Nephron (organoid): ENCODE measurements at regions not wholly inside any gene's neighbourhood (a gene's known extent, or its start where the extent isn't known, plus 50 kb on each side); places are given as distances from the start of the nearest gene placed in this dataset.

Experiments used
- H3K27ac Mint-ChIP-seq, 3 experiments: 2 replicates each; pipeline ENCODE4 v1.8.0; 2020; ENCODE audit warnings: mixed read lengths in 3 of 3, mild to moderate bottlenecking in 2 of 3, moderate library complexity in 1 of 3
- H3K27me3 Mint-ChIP-seq: 2 replicates; pipeline ENCODE4 v1.8.0; 2021; ENCODE audit warnings: low read depth, mild to moderate bottlenecking, moderate library complexity, mixed read lengths
- H3K36me3 Mint-ChIP-seq: 2 replicates; pipeline ENCODE4 v1.8.0; 2020; ENCODE audit warnings: low read depth, mixed read lengths
- H3K4me1 Mint-ChIP-seq: 2 replicates; pipeline ENCODE4 v1.8.0; 2020; ENCODE audit warnings: mixed read lengths
- H3K4me3 Mint-ChIP-seq, 3 experiments: 2 replicates each; pipeline ENCODE4 v1.8.0; 2020; ENCODE audit warnings: mild to moderate bottlenecking in 3 of 3, mixed read lengths in 3 of 3, moderate library complexity in 2 of 3
- H3K9me3 Mint-ChIP-seq: 2 replicates; pipeline ENCODE4 v1.8.0; 2020; ENCODE audit warnings: mixed read lengths
- CTCF ChIP-seq, 3 experiments: fragments of 200-600 bp; sonication (generic); IDR thresholded peaks; one replicate each; pipeline ENCODE4 v1.5.0; 2021; ENCODE audit warnings: antibody characterized with exemption in 3 of 3; ENCODE audit not compliant: unreplicated experiment in 3 of 3

- peaks cover 5% of the 10 kb centered on the region for H3K27me3 Mint-ChIP-seq
- peak overlapping the region; percentile 13 to 47 (median 41) for H3K4me3 Mint-ChIP-seq
Observed at GRCh38 chr7:101747053-101747878, 70.2 kb upstream of the CUX1 start.

GRCh38 chr7:101747879-101748345 lies 69.5 kb upstream of the CUX1 start:
- H3K9me3 Mint-ChIP-seq: peaks cover 3% of the 10 kb centered on the region
- H3K36me3 Mint-ChIP-seq: no peaks in the 10 kb centered on the region
- peaks cover 29% of the 10 kb centered on the region for H3K4me1 Mint-ChIP-seq
- peak overlapping the region in 2 of 3 experiments; percentile 13 to 41 for H3K4me3 Mint-ChIP-seq
- H3K27me3 Mint-ChIP-seq: peaks cover 5% of the 10 kb centered on the region
- no peak for TF ChIP-seq CTCF (IDR thresholded peaks at IDR 0.05; ENCODE audit: unreplicated experiment in 3 of 3)
- peak overlapping the region; percentile 93 to 98 (median 96) for H3K27ac Mint-ChIP-seq

More at GRCh38 chr7:101747053-101747878, 70.2 kb upstream of the CUX1 start:
- TF ChIP-seq CTCF (IDR thresholded peaks at IDR 0.05; ENCODE audit: unreplicated experiment in 3 of 3): no peak
- no peaks in the 10 kb centered on the region for H3K36me3 Mint-ChIP-seq
- peaks cover 29% of the 10 kb centered on the region for H3K4me1 Mint-ChIP-seq
- H3K9me3 Mint-ChIP-seq: peaks cover 3% of the 10 kb centered on the region
- H3K27ac Mint-ChIP-seq: peak overlapping the region; percentile 93 to 98 (median 96)

GRCh38 chr7:101749891-101750290 lies 67.5 kb upstream of the CUX1 start:
- Mint-ChIP-seq H3K4me1 (peaks cover 39% of the 10 kb centered on the region), H3K9me3 (peaks cover 3% of the 10 kb centered on the region), H3K36me3 (no peaks in the 10 kb centered on the region), H3K27ac (peak overlapping the region; percentile 62 to 79 (median 76)), H3K27me3 (peaks cover 5% of the 10 kb centered on the region), H3K4me3 (no peak overlapping the region)
- TF ChIP-seq CTCF (IDR thresholded peaks at IDR 0.05; ENCODE audit: unreplicated experiment in 3 of 3): no peak

- peaks cover 3% of the 10 kb centered on the region for H3K9me3 Mint-ChIP-seq
- H3K27ac Mint-ChIP-seq: peak overlapping the region; percentile 54 to 96 (median 60)
- H3K4me3 Mint-ChIP-seq: peak overlapping the region in 1 of 3 experiments; percentile 32
- H3K27me3 Mint-ChIP-seq: peaks cover 5% of the 10 kb centered on the region
- H3K36me3 Mint-ChIP-seq: no peaks in the 10 kb centered on the region
- H3K4me1 Mint-ChIP-seq: peaks cover 21% of the 10 kb centered on the region
- no peak for TF ChIP-seq CTCF (IDR thresholded peaks at IDR 0.05; ENCODE audit: unreplicated experiment in 3 of 3)
Observed at GRCh38 chr7:101753316-101753715, 64.1 kb upstream of the CUX1 start.

- Mint-ChIP-seq H3K4me1 (peaks cover 17% of the 10 kb centered on the region), H3K36me3 (no peaks in the 10 kb centered on the region), H3K27me3 (peaks cover 1% of the 10 kb centered on the region), H3K9me3 (peaks cover 2% of the 10 kb centered on the region), H3K27ac (peak overlapping the region; percentile 93 to 96 (median 95)), H3K4me3 (peak overlapping the region; percentile 50 to 86 (median 78))
- no peak for TF ChIP-seq CTCF (IDR thresholded peaks at IDR 0.05; ENCODE audit: unreplicated experiment in 3 of 3)
Observed at GRCh38 chr7:101754424-101755159, 62.8 kb upstream of the CUX1 start.
